Omental fat pad (tissue), 3 donors: ENCODE measurements at regions not wholly inside any gene's neighbourhood (a gene's known extent, or its start where the extent isn't known, plus 50 kb on each side); places are given as distances from the start of the nearest gene placed in this dataset.

ENCODE experiments used
- ATAC-seq: fragments of 150-250 bp; one replicate; pipeline ENCODE4 v1.9.1; 2016; ENCODE audit warnings: mild to moderate bottlenecking, moderate library complexity; ENCODE audit not compliant: low FRiP score
- DNase-seq: peaks from one replicate; pipeline ENCODE4 v3.0.0-alpha.2; 2019; ENCODE audit warnings: low spot score
- CTCF ChIP-seq, 3 donors: fragments of 450-650 bp; IDR thresholded peaks; one replicate each; pipeline ENCODE4 v1.5.1; 2016 to 2017; ENCODE audit warnings: antibody characterized with exemption in 3 of 3, mild to moderate bottlenecking in 3 of 3, moderate library complexity in 2 of 3

GRCh38 chr13:73792796-73793195 lies 341.4 kb downstream of the KLF12 start:
- no peak for TF ChIP-seq CTCF (IDR thresholded peaks at IDR 0.05)
- no peak for ATAC-seq
- no peak for DNase-seq

DNA sequence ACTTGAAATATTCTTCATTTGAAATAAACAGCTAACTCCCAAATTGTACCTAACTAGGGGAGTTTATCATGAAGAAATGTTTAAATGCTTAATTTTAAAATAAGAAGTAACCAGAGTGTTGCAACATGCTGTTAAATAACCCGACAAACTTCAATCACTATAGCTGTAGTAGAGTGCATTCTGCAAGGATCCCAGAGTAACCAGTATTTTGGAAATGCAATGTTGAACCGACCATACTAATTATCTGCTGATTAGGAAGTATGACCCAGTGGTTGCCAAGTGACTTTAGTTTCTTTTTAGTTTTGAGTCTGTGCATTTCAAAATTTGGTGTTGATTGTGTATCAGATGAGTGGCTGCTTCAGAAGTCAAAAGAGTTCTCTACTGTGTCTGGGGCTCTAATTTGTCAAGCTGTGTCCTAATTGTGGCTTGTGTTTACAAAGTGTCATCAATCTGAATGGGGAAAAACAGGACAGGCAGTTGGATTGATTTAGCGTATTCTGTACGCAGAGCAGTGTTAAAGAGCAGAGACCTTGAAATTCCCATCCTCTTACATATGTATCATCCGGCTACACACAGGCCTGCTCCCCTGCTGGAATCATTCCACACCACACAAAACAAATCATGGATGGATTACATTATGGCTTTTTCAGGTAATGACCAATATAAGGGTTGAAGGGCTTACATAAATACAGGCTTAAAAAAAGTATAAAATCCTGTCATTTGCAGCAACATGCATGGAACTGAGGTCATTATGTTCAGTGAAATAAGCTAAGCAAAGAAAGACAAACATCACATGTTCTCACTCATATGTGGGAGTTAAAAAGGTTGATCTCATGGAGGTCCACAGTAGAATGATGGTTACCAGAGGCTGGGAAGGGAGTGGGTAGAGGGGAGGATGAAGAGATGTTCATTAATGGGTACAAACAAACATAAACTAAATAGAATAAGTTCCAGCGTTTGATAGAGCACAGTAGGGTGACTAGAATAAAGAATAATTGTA lies 351.5 kb downstream of the KLF12 start:
- ATAC-seq (no peak), DNase-seq (no peak)
- no peak for TF ChIP-seq CTCF (IDR thresholded peaks at IDR 0.05)

DNA sequence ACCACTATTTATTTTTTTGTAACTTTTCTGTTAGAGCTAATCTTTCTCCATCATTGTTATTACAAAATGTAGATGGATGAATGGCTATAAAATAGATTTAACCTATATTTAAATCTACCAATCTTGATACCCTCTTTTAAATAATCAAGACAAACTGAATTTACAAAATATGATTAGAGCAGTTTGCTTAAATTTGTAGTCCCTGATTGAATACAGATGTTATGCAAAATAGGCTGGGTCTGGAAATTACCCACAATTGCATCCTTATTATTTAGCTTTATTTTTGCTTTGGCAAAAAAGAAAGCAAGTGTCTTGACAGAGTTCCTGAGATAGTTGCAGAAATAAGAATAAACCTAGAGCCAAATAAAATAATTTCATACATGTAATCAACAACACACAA lies 352.8 kb downstream of the KLF12 start:
- DNase-seq, result no peak
- ATAC-seq, result no peak
- no peak for TF ChIP-seq CTCF (IDR thresholded peaks at IDR 0.05)

DNA sequence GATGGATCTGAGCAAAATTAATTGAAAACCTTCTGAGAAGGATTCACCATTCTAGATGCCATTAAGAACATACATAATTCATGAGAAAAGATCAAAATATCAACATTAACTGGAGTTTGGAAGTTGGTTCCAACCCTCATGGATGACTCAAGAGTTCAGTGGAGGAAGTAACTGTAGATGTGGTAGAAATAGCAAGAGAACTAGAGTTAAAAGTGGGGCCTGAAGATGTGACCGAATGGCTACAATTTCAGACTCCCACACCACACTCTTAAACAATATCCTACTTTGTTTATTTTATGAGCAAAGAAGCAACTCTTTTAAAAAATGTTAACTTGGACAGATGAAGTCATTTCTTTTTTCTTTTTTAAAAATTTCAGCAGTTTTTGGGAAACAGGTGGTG lies 354.3 kb downstream of the KLF12 start:
- no peak for DNase-seq
- no peak for ATAC-seq
- TF ChIP-seq CTCF (IDR thresholded peaks at IDR 0.05), result no peak

- ATAC-seq (no peak), DNase-seq (no peak)
- TF ChIP-seq CTCF (IDR thresholded peaks at IDR 0.05), result no peak
These were observed 355.9 kb downstream of the KLF12 start for GRCh38 chr13:73778242-73778864.

- no peak for ATAC-seq
- DNase-seq, result no peak
- TF ChIP-seq CTCF (IDR thresholded peaks at IDR 0.05), result no peak
These were observed 357.1 kb downstream of the KLF12 start for GRCh38 chr13:73777134-73777533.
